AG20443 (cell line): ENCODE measurements at regions not wholly inside any gene's neighbourhood (a gene's known extent, or its start where the extent isn't known, plus 50 kb on each side); places are given as distances from the start of the nearest gene placed in this dataset.

Experiments used
- DNase-seq: peaks from one replicate; pipeline ENCODE4 v3.0.0; 2012; ENCODE audit warnings: low spot score, mixed read lengths

DNA sequence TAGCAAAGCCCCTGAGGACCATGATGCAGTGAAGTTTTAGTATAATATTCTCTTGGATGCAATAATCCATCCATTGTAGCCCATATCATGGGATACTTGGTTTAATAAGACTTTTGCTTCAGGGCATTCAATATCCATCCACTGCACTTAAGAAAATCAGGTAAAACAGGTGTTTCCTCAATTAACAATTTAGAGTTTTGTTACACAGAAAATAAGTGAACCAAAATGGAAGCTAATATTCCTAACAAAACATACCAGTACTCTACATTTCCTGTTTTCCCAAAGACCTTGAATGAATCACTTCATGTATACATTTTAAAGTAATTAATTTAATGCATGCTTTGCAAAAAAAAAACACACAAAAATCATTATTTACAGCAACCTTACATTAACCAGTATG, 305.6 kb downstream of the NR2F1-AS1 start:
- DNase-seq = no peak

GRCh38 chr5:93274291-93274690, 306.7 kb downstream of the NR2F1-AS1 start:
- DNase-seq = peak; percentile 33

- peak; percentile 50 for DNase-seq
These were observed 307.8 kb downstream of the NR2F1-AS1 start for GRCh38 chr5:93273176-93273575.

- DNase-seq = no peak
These were observed 308.9 kb downstream of the NR2F1-AS1 start for GRCh38 chr5:93272108-93272507.

DNA sequence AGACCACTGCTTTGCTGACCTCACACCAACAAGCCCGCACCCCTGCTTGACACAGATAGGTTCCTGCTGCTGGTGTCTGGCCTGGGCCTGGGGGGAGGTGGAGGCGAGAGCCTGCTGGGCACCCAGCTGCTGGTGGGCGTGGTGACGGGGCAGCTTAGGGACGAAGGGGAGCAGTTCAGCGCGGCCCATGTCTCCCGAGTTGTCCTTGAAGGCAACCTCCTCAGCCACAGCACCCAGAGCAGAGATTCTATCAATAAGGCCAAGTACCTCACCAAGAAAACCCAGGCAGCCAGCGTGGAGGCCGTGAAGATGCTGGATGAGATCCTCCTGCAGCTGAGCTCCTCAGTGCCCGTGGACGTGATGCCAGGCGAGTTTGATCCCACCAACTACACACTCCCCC, 313.3 kb downstream of the NR2F1-AS1 start:
- no peak for DNase-seq

- DNase-seq = no peak
These were observed 313.7 kb downstream of the NR2F1-AS1 start for GRCh38 chr5:93267276-93267675.

- peak; percentile 33 for DNase-seq
These were observed 323.4 kb downstream of the NR2F1-AS1 start for GRCh38 chr5:93257616-93258015.

- DNase-seq = no peak
These were observed 325.2 kb downstream of the NR2F1-AS1 start for GRCh38 chr5:93255796-93256195.

DNA sequence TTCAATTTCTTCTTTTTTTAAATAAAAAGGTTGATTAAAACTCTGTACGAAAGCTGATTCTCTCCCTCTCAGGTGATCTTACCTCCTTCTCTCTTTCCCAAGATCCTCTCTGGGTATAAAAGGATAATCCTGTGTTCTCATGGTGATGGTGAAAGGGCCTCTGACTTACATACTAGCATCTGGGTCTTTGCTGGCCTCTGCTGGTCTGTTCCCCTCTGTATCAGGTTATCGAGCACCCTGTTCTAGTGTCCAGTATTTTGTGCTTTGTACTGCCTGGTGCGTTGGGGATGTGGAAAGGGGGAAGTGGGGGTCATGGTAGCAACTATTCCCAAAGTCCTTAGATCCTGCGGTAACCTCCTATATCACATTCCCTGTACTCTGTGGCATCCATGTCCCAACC, 328.9 kb downstream of the NR2F1-AS1 start:
- no peak for DNase-seq

DNA sequence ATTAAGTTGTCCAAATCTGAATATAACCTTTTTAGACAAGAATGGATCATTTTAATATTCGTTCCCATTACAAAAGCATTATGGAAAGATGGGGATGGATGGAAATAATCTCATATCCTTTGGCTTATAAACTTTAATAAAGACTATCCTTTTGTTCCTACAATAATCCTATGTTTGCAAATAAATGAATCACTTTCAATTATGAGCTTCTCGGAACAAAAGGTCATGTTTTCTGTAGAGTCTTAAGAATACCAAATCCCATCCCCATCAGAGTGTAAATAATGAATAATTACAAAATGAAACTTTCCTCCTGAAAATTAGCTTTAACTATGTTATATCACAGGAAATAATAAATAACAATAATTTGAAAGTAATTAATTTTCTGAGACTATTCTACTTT, 329.7 kb downstream of the NR2F1-AS1 start:
- DNase-seq = no peak

GRCh38 chr5:93250424-93250823, 330.6 kb downstream of the NR2F1-AS1 start:
- no peak for DNase-seq

GRCh38 chr5:93249651-93250289, 331.2 kb downstream of the NR2F1-AS1 start:
- no peak for DNase-seq

- DNase-seq = no peak
These were observed 333.9 kb downstream of the NR2F1-AS1 start for GRCh38 chr5:93247105-93247504.

- no peak for DNase-seq
These were observed 334.7 kb downstream of the NR2F1-AS1 start for GRCh38 chr5:93246090-93246855.

DNA sequence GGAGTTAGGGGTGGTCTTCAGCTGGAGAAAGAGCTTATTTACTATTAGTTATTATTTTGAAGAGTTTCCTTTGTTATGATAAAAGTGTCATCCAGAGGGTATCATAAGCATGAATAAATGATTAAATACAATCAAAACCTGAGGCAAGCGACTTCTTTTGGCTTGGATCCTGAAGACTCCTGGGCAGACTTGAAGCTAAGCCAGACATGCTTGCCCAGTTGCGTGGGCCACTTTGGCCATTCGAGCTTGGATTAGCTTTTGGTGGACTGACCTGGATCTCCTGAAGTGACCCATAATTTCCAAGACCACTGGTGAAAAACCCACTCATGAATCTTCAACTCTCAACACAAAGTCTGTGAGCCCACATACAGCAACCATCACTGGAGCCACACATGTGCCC, 335.8 kb downstream of the NR2F1-AS1 start:
- no peak for DNase-seq

GRCh38 chr5:93243481-93243880, 337.5 kb downstream of the NR2F1-AS1 start:
- DNase-seq = no peak

GRCh38 chr5:93240228-93240834, 340.7 kb downstream of the NR2F1-AS1 start:
- no peak for DNase-seq

GRCh38 chr5:93236807-93237421, 344.1 kb downstream of the NR2F1-AS1 start:
- DNase-seq = no peak

GRCh38 chr5:93235761-93236160, 345.3 kb downstream of the NR2F1-AS1 start:
- no peak for DNase-seq

- no peak for DNase-seq
These were observed 354.8 kb downstream of the NR2F1-AS1 start for GRCh38 chr5:93226202-93226735.

- no peak for DNase-seq
These were observed 355.3 kb downstream of the NR2F1-AS1 start for GRCh38 chr5:93225748-93226147.

DNA sequence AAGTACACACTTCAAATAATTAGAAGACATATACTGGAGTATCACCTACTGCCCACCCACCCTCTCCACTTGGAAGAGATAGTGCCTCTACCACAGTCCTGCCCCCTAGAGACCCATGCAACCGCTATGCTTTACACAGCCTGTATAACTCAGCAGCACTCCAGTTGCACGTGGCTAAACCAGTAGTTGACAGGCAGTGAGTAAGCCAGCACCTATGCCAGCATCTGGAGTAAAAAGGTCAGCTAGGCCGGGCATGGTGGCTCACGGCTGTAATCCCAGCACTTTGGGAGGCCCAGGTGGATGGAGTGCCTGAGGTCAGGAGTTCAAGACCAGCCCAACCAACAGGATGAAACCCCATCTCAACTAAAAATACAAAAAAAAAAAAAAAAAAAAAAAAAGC, 356.4 kb downstream of the NR2F1-AS1 start:
- DNase-seq = no peak

DNA sequence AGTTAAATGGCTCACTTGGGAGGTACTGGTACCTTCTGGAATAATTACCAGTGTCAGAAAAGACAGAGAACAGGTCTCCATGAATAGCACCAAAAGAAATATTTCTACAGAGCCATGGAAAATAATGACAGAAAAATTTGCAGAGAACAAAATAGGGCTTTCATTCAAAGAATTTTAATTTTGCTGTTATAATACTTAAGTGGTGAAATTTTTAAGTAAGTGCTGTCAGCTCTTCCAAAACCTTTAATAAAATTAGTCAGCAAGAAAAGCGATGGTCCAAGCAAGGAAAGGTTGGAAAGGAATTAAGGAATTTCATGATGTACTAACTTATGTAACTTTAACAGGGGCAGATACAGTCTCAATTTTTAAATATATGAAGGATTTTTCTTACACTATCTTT, 359.2 kb downstream of the NR2F1-AS1 start:
- no peak for DNase-seq
